Urinary bladder (tissue), 3 donors: ENCODE measurements at regions not wholly inside any gene's neighbourhood (a gene's known extent, or its start where the extent isn't known, plus 50 kb on each side); places are given as distances from the start of the nearest gene placed in this dataset.

Experiments used
- DNase-seq: peaks from one replicate; pipeline ENCODE4 v3.0.0-alpha.2; 2015; ENCODE audit errors: extremely low spot score
- H3K27ac ChIP-seq: one replicate; pipeline ENCODE4 v1.5.1; 2013; ENCODE audit warnings: low read depth, mild to moderate bottlenecking, moderate library complexity
- H3K36me3 ChIP-seq: one replicate; pipeline ENCODE4 v1.6.1; 2013; ENCODE audit warnings: mild to moderate bottlenecking, moderate library complexity; ENCODE audit not compliant: insufficient read depth
- H3K4me1 ChIP-seq: one replicate; pipeline ENCODE4 v1.6.1; 2013; ENCODE audit warnings: mild to moderate bottlenecking, moderate library complexity; ENCODE audit not compliant: insufficient read depth
- H3K4me3 ChIP-seq: one replicate; pipeline ENCODE4 v1.5.1; 2013; ENCODE audit warnings: low read depth, low read length
- WGBS: extraction: QIAGEN DNeasy Blood & Tissue Kit; methylation state at CpG from one replicate; pipeline ENCODE4 v1.1.7; 2013; 5-methylcytosine and 5-hydroxymethylcytosine counted together
- donor health status: healthy with polysubstance abuse.
- donor health status: healthy.

DNA sequence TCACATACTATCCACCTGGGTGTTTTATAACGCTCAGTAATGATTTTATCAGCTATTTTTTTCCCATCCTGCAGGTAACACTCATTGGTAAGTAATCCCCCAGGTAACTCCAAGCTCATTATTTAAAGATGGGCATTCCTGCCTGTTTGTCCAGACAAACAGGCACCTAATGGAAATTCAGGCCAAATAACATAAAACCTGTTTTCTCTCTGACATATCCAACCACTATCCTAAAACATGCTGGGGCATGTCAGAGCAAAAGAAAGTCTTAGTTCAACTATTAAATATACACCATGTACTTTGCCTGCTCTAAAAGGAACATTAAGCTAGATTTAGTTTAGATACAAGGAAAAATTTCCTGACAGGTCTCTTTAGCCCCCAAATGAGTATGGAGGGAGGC, 987.7 kb downstream of the TTLL7 start:
- no peak overlapping the region for H3K27ac ChIP-seq
- no peaks in the 10 kb centered on the region for H3K36me3 ChIP-seq
- H3K4me1 ChIP-seq: no peaks in the 10 kb centered on the region
- peak; percentile 20 for DNase-seq
- WGBS: 94% methylated on average over 1 of the region's 1 CpG
- no peak overlapping the region for H3K4me3 ChIP-seq

DNA sequence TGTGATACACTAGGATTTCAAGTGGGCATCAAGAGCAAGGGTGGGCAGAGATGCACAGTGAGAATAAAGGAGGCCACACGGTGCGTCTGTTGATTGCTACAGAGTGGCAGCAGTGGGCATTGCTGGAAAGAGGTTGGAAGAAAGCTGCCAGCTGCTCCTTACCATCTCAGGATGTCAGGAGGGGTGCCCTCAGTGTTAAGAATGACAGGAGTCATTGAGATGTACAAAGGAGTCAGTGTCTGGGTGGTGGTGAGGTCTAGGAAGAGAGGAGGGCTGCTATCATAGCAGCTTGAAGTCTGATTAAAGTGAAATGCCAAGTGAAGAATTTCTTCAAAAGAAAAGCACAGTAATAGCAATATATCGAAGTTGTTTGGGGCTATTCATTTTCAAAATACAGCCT, 992.7 kb downstream of the TTLL7 start:
- H3K27ac ChIP-seq: no peak overlapping the region
- no peaks in the 10 kb centered on the region for H3K36me3 ChIP-seq
- no peak for DNase-seq
- no peaks in the 10 kb centered on the region for H3K4me1 ChIP-seq
- no peak overlapping the region for H3K4me3 ChIP-seq
- 98% methylated on average over 3 of the region's 3 CpGs for whole genome bisulfite sequencing

DNA sequence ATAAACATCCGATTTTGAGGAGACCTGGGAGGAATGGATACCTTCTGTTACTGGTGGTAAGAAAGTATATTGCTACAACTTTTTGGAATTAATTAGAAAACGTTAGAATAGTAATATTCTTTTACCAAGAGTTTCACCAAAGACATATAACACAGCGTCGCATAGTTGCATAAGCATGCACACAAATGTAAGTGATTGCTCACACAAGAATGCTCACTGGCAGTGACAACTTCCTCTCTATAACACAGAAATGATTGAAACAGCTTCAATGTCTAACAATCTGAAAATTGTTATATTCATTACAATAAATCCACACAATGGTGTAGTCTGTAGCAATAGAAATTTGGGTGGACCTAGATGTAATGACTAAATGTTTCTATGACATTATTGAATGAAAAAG, 998.6 kb downstream of the TTLL7 start:
- no peaks in the 10 kb centered on the region for H3K36me3 ChIP-seq
- WGBS: 86% methylated on average over 4 of the region's 4 CpGs
- no peak overlapping the region for H3K27ac ChIP-seq
- DNase-seq: no peak
- H3K4me1 ChIP-seq: no peaks in the 10 kb centered on the region
- no peak overlapping the region for H3K4me3 ChIP-seq

DNA sequence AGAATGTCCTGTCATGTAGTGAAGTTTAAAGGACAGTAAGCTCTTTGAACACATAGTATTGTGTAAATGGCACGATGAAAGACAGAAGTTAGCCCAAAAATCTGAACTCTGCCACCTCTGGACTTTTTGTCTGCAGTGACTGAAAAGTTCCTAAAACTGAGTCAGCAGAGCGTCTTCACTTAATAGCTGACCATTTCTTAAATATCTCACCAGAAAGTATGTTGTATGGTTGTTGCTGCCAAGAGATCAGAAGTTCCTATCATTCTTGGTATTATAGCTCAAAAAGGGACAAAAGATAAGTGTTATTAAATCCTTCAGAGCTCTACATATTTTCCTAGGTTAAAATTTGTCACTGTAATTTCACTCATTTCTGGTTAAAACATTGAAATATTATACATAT, 1003.0 kb downstream of the TTLL7 start:
- Histone ChIP-seq H3K4me1 (no peaks in the 10 kb centered on the region), H3K27ac (no peak overlapping the region), H3K4me3 (no peak overlapping the region), H3K36me3 (no peaks in the 10 kb centered on the region)
- WGBS: 67% methylated on average over 2 of the region's 2 CpGs
- no peak for DNase-seq

DNA sequence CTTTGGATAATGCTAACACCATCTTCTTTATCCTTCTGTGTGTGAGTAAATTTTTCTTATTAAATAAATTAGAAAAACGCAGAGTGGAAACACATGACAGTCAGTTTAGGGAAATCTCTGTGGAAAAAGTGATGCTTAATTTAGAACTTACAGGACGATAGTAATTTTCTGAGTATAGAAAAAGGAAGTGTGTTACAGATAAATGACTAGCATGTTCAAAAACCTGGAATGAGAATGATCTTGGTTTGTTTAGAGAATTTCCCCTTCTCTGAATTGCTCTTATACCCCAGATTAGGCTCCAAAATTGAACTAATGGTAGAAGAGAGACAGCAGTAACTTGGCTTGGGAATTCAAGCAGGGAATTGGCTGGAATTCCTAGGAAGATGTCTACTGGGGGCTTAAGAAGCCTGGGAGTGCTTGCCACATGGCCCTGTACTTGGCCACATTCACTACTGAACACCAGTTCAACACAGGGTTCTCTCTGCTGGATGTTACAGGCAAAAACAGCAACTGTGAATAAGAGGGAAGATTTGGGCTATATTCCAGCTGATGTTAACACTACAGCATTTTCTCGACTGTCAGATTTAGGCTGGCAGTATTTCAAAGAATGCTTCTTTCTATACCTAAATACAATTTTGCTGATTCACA, 1004.2 kb downstream of the TTLL7 start:
- H3K27ac ChIP-seq: no peak overlapping the region
- no peak overlapping the region for H3K4me3 ChIP-seq
- no peaks in the 10 kb centered on the region for H3K4me1 ChIP-seq
- WGBS: 27% methylated on average over 3 of the region's 3 CpGs
- no peak for DNase-seq
- H3K36me3 ChIP-seq: no peaks in the 10 kb centered on the region

DNA sequence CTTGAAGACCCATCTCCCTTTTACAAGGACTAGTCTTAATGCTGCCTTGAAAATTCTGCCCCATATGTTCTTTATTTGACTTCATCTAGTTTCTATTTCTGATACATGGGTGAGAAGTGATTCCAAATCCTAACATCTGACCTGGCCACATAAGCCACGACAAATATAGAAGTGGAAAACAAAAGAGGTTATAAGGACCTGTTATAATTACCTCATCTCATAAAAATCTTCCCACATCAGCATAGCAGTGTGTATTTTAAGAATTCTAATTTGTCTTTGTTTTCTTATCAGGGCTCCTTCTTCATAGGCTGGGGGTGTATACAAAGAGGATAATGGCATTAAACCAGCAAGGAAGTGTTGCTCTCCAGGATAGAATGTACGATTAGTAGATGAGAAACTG, 1007.4 kb downstream of the TTLL7 start:
- no peaks in the 10 kb centered on the region for H3K4me1 ChIP-seq
- WGBS: 67% methylated on average over 2 of the region's 2 CpGs
- no peak overlapping the region for H3K4me3 ChIP-seq

DNA sequence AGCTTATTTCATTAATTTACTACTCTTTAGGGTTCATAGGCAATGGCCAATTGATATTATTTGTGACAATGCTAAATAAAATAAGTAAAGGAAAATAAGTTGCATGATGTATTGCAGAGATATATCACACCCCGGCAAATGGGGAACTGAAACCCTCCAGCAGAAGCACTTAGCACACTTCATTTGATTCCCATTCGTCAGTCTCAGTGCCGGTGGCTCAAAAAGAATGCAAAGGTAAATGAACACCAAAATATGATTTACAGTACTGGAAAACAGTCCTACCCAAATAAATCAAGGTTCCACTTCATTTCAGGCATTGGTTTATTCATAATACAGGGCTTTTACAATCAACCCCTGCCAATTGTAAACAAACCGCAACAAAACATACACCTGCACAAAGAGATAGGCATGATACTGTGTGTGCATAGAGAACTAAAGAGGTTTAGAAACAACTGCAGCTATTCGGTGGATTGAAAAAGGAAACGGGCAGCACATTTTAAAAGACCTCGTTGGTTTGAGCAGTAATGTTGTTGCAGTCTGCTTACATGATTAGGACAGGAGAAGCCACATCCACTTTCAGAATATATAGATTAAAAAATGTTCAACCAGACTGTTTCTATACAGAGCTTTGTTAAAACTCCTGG, 1019.2 kb downstream of the TTLL7 start:
- H3K4me1 ChIP-seq: no peaks in the 10 kb centered on the region
- H3K36me3 ChIP-seq: no peaks in the 10 kb centered on the region
- WGBS: 73% methylated on average over 7 of the region's 7 CpGs
- no peak overlapping the region for H3K27ac ChIP-seq
- no peak overlapping the region for H3K4me3 ChIP-seq
- DNase-seq: no peak

More for the DNA sequence above, 1007.4 kb downstream of the TTLL7 start:
- DNase-seq: no peak
- no peaks in the 10 kb centered on the region for H3K36me3 ChIP-seq
- no peak overlapping the region for H3K27ac ChIP-seq

DNA sequence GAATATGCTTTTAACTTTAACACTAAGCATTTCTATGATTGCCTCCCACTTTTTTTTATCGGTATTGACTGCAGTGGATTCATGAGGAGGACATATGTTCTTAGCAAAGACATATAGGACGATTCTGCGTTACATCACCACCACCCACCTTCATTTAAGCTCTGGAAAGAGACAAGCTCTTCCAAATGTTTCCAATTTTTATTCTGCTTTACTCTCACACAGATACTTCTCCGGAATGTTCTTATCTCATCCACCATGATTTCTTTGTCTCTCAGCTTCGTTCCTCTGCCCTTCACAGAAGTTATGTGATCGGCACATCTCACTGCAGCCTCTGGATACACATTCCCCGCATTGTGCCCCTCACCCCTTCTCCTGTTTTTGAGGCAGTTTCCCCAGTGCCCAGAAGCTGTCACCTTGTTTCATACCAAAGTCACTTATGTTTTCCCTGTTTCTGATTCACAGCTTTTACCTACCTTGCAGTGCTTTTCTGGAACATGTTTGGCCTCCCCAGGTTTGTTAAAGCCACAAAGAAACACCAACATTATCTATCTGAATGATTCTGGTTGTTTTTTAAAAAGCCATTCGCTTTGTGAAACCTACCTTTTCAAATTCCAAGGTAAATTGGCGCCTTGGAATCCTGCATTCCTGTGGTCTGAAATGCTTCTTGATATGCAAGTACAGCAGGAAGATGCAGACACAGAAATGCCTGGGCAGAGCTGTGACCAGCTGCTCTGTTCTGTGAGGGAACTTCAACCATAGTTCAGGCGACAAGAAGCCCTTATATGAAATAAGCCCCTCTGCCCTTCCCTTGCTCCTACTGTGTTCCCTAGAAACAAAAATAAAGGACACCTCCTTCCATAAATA, 1020.2 kb downstream of the TTLL7 start:
- no peak for DNase-seq
- Histone ChIP-seq H3K36me3 (no peaks in the 10 kb centered on the region), H3K27ac (no peak overlapping the region), H3K4me1 (no peaks in the 10 kb centered on the region), H3K4me3 (no peak overlapping the region)
- WGBS: 88% methylated on average over 10 of the region's 10 CpGs

DNA sequence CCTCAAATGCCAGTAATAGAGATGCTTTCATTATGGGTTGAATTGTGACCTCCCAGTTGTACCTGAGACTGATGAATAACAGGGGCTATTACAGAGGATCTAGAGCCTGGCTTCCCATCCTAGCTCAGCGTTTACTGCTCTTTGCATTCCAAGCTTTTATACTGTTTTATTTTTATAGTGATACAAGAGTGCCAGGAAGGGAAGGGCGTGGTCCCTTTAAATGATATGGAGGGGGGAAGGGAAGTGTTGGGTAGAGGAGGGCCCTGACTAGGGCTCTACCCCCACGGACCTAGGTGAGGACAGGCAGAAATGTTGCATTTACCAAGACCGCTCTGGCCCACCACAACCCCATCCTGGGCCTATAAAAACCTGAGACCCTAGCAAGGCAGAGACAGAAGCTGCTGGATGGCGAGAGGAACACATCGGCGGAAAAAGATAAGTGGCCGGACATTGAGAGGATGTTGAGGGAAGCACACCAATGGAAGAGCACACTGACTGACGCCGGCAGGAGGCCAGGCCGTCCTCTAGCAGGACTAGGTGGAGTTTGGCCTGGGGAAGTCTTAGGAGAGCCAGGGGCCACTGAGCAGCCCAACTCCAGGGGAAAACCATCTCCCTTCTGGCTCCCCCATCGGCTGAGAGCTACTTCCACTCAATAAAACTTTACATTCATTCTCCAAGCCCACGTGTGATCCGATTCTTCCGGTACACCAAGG, 1025.9 kb downstream of the TTLL7 start:
- no peak overlapping the region for H3K4me3 ChIP-seq
- no peaks in the 10 kb centered on the region for H3K36me3 ChIP-seq
- H3K4me1 ChIP-seq: no peaks in the 10 kb centered on the region
- DNase-seq: no peak
- no peak overlapping the region for H3K27ac ChIP-seq
- 88% methylated on average over 15 of the region's 15 CpGs for WGBS

DNA sequence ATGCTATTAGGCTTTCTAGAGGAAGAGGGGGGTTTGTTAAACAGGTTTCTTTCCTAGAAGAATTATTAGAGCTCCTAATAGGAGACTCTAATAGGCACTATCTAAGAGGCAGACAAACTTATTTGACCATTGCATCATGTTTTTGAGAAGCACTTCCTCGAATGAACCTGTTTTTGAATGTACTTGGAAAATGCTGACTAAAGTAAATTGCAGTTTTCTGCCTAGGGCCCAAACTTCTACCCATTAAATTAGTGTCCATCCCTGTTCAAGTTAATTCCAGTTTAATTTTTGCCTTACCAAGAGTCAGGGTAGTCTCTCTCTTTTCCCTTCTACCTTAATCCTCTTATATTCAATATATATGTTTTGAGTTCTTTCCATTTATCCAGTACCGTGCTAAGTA, 1029.6 kb downstream of the TTLL7 start:
- no peak for DNase-seq
- 89% methylated on average over 2 of the region's 2 CpGs for WGBS
- no peak overlapping the region for H3K27ac ChIP-seq
- H3K36me3 ChIP-seq: no peaks in the 10 kb centered on the region
- H3K4me1 ChIP-seq: no peaks in the 10 kb centered on the region
- no peak overlapping the region for H3K4me3 ChIP-seq

DNA sequence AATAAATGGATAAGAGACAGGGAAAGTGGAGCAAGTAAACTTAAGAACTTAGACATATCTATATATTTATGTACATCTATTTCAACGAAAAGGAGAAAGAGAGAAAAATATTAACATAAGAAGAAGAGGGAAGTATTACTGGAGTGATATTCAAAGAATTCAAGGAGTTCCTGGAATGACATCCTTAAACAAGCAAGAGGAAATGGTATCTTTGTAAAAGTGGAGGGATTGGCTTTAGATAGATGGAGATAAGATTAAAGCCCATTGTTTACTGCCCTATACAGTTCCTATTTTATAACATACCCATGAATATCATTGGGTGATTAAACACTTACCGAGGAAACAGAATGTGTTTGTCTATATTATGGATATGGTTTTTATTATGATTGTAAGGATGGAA, 1036.3 kb downstream of the TTLL7 start:
- Histone ChIP-seq H3K27ac (no peak overlapping the region), H3K36me3 (no peaks in the 10 kb centered on the region), H3K4me1 (no peaks in the 10 kb centered on the region), H3K4me3 (no peak overlapping the region)
- WGBS: 47% methylated on average over 2 of the region's 2 CpGs
- DNase-seq: no peak

DNA sequence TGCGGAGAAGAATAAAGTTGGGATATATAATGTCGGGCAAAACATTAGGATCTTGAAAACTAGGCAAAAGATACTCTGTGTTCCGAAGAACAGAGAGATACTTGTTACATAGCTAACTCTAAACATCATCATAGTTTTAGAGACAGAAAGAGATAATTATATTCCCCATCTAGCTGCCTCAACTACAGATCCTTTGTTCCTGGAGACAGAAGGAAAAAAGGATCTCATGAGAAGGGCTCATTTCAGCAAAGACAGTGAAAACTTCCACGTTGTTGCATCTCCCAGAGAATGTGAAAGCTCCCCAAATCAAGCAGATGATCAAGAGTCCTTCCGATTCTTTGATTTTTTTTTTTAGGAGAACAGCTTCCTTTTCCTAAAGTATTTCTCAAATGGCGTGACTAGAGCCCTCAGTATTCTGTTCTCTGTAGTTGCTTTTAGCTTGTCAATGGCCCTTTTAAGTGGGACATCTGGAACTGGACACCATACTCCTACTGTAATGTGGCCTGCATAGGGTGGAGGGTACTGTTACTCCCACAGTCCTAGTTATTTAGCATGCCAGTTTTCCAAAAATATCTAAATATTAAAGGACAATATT, 1048.2 kb downstream of the TTLL7 start:
- no peaks in the 10 kb centered on the region for H3K4me1 ChIP-seq
- DNase-seq: no peak
- no peak overlapping the region for H3K27ac ChIP-seq
- WGBS: 91% methylated on average over 6 of the region's 6 CpGs
- no peak overlapping the region for H3K4me3 ChIP-seq
- no peaks in the 10 kb centered on the region for H3K36me3 ChIP-seq

DNA sequence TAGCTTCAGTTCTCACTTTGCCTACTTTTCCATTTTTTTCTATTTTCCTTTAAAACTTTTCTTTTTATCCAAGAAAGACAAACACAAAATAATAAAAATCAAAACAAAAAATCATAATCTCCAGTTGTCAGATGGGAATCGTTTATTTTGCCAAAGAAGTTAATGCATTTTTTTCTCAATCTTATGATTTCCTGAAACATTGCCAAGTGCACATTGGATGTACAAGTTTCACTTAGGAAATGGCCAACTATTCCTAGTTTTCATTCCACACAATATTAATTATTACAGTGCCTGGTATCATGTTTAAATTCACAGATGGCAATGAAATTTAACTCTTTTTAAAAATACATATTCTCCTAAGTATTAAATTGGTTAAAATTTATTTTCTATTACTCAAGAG, 1050.5 kb downstream of the TTLL7 start:
- WGBS: 42% methylated on average over 1 of the region's 1 CpG
- no peak overlapping the region for H3K4me3 ChIP-seq
- no peaks in the 10 kb centered on the region for H3K4me1 ChIP-seq
- no peak overlapping the region for H3K27ac ChIP-seq
- DNase-seq: no peak
- no peaks in the 10 kb centered on the region for H3K36me3 ChIP-seq
